HG03095 (cell line): ENCODE measurements at regions not wholly inside any gene's neighbourhood (a gene's known extent, or its start where the extent isn't known, plus 50 kb on each side); places are given as distances from the start of the nearest gene placed in this dataset.

Source experiments
- ATAC-seq: cut with Tn5 transposase; IDR thresholded peaks from one replicate; pipeline ENCODE4 v1.9.1; 2021; ENCODE audit warnings: moderate library complexity; ENCODE audit not compliant: unreplicated experiment

DNA sequence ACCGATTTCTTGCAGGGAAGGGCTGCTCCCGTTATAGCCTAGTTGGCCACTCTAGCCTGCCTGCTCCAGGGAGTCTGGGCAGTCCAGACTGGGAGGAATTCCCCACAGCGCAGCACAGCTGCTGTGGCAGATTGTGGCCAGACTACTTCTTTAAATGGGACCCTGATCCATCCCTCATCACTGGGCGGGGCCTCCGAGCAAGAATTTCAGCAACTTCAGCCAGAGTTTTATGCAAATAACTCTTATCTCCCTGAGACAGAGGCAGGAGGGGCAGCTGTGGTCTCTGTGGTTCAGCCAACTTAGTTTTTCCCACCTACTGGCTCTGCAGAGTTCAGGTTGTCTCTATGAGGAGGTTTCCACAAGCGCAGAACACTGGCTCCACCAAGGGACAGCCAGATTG lies 1583.2 kb downstream of the SUCLG1 start:
- no peak for ATAC-seq

DNA sequence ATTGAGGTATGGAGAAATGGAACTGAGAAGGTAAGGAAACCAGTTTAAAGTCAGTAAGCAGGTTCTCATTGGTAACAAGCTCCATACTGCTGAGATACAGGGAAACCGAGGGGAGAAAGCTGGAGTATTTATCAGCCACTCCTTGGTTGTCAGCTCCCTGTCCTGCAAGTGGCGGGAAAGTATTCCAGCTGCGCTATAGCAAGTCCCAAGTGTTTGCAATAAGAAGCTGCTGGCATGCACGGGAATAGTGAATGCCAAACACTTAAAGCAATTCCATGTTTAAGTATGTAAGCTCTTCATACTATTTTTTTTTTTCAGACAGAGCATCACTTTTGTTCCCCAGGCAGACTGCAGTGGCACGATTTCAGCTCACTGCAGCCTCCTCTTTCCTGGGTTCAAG lies 1601.1 kb downstream of the SUCLG1 start:
- no peak for ATAC-seq

GRCh38 chr2:82853299-82853698 lies 1605.8 kb downstream of the SUCLG1 start:
- no peak for ATAC-seq

- ATAC-seq: no peak
These were observed 1606.3 kb downstream of the SUCLG1 start for GRCh38 chr2:82852787-82853186.

- ATAC-seq: no peak
These were observed 1610.8 kb downstream of the SUCLG1 start for GRCh38 chr2:82848285-82848684.

DNA sequence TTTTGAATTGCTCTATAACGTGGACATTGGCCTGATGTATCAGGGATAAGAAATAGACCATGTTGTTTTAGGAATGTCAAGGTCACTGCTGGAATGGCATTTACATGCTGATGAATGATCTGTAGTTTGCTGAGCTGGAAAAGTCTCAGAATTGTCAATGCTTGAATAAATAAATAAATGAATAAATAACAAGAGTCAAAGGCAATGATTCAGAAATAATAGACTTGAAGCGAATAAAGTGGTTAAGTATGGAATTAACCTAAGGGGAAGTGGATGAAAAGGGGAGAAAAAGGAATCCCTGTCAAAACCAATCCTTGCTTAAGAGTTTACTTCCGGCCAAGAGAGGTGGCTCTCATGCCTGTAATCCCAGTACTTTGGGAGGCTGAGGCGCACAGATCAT lies 1620.0 kb downstream of the SUCLG1 start:
- ATAC-seq: no peak

- no peak for ATAC-seq
These were observed 1621.3 kb downstream of the SUCLG1 start for GRCh38 chr2:82837588-82838304.

DNA sequence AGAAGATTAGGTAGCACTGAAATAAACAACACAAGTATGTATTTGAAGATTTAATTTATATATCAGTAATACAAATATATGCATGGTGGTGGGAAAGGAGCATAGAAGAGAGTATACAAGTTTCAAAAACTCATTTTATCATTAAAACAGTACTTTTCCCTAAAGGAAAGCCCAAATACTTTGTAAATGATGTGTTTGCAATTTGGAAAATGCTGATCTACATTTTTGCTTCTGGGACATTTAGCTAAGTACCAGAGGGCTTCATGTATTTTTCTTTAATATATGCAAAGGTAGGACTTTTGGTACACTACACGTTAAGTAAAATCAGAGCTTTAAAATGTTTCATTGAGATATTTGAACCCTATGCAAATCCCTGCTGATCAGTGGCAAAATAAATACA lies 1624.2 kb downstream of the SUCLG1 start:
- ATAC-seq: no peak

DNA sequence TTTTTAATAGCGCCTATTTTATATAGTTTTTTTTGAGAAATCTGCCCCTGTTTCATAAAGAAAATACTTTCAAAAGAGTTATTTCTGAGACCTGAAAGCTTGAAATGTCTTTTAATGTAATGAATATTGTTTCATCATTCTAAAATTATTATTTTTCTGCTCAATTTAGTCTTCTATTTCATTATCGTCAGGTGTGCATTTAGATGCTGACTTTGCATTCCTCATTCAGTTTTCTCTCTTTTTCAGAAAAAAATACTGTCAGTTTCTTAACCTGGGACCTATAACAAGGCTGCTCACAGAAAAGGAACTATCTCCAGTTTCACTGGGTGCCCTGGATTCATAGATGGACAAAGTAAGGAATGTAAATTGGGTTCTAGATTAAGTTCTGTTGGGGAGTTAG lies 1631.7 kb downstream of the SUCLG1 start:
- no peak for ATAC-seq

DNA sequence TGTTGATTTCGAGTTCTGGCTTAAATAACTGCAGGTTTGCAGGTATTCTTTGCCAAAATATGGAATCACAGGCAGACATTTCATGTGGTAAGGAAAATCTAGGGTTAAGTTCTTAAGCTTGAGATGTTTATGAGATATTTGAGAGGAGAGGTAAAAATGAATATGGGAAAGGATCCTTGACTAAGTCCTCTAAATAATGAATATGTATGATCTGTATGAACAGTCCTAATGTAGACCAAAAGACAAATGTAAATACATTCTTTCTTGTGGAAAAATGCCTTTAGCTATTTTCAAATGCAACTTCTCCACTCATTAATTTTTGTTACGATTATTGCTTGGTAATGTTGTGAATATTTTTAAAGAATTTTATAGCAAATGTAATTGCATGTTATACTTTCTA lies 1632.6 kb downstream of the SUCLG1 start:
- ATAC-seq: no peak

DNA sequence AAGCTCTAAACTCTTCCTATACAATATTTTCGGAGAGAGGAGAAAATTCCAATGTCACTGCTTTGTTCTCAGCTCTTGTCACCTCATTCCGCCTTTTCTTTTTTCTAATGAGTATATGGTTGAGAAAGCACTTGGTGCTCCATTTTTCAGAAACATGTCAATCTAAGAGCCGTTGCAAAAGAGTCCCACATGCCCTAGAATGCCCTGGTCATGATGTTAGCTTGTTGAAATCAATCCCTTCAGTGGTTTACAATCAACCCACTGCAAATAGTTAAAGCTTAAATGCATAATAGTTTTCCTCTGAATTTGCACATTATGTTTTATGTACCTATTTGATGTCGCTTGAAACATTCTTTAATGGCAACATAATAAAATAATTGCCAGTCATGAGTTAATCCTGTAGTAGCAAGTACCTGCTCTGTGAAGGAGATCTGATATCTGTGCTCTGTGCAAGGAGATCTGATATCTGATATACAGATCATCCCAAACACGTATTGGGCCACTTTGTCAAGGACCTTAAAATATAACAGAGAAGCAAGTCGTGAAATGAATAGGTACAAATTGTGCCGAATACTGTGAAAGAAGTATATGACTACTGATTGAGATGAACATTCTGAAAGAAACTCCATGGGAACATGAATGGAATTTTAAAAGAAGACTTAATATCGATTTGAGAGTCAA lies 1633.5 kb downstream of the SUCLG1 start:
- no peak for ATAC-seq

DNA sequence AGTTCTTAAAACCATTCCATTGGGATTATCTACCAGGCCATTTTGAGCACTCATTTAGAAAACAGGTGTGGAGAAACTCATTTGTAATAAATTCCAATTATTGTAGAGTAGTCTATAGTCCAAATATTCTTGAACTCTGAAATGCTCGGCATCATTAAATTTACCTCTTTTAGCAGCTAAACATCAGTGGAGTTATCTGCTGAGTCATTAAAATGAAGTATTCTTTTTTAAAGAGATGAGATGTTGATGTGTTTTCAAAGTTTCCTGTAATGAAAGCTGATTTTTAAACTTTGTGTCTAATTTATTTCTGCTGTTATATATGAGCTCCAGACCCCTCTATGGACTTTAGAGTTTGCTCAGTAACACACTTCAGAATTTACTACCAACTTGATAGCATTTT lies 1635.2 kb downstream of the SUCLG1 start:
- no peak for ATAC-seq

GRCh38 chr2:82819951-82820350 lies 1639.1 kb downstream of the SUCLG1 start:
- no peak for ATAC-seq

DNA sequence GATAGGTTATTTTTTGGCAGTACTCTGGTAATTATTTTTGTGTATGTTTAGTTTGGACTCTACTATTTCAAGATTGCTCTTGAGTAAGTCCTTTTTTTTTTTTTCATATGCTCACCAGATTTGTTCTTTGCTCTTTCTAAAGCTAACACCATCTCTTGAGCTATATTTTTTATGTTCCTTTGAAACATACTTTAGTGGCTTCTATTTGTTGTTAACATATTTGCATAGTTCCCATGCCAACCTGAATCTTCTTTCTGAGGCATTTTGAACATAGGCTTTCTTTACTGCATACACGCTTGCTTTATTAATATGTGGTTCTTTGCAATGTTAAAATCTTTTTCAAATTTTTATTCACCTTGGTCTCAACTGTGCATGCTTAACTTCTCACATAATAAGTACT lies 1644.9 kb downstream of the SUCLG1 start:
- no peak for ATAC-seq

GRCh38 chr2:82811946-82812345 lies 1647.1 kb downstream of the SUCLG1 start:
- ATAC-seq: no peak

DNA sequence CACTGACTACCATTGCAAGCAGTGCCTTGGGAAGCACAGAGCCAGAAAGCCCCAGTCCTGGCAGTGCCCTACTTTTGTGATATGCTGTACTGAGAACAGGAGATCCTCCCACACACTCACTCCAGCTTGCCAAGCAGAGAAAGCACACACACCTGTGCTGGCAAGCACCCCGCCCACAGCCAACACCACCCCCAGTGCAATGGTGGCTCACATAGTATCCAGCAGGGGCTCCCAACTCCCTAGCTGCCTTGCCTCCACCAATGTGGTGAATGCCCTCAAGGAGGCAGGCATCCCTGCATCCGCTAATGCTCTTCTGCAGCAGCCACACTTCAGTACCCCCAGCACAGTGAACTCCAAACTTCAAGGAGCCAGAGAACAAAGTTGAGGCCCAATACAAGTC lies 1655.8 kb downstream of the SUCLG1 start:
- no peak for ATAC-seq

DNA sequence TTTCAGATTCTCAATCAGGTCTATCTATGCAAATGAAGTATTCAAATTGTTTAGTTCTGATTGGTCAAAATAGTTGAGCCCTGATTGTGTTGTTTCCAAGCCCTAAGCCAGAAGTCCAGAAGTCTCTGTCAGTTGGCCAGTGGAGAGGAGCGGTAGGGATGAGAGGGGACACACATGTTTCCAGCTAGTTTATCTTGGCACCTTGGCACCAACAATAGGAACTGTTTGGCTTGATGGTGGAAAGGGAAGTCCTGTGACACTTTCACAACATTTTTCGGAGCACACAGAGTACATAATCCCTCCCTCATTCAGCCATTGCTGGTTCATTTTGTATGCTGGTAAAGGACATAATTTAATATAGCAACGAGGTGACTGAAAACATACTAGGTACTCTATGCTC lies 1661.6 kb downstream of the SUCLG1 start:
- ATAC-seq: no peak

DNA sequence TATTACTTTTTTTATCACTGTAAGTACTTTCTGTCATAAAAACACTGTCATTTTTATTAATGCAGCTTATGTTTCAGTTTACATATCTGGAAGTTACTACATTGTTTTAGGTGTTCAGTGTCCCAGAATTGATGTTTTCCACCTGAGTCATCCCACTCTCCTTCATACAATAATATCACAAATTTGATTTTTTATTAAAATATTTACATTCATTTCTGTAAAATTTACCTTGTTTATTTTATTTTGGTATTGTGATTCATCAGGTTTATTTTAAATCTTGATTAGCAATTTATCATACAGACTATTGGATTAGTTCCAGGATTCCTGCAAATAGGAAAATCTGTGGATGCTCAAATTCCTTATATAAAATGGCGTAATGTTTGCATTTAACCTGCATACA lies 1662.9 kb downstream of the SUCLG1 start:
- ATAC-seq: no peak

DNA sequence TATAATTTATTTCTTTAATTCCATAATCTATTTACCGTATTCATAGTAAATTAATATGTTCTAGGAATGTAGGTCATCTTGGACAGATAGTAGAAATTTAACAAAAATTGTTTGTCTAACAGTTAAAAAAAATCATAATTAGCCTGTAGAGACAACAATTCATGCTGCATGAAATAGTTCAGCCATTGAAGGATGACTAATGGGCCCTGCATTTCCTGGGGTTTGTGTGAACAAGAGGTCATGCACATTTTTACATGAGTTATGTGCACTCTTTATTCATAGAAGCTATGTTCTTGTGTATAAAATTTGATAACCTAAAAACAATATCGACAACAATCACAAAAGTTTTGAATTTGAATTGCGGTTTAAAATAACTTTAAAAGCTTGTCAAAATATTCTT lies 1663.6 kb downstream of the SUCLG1 start:
- no peak for ATAC-seq

DNA sequence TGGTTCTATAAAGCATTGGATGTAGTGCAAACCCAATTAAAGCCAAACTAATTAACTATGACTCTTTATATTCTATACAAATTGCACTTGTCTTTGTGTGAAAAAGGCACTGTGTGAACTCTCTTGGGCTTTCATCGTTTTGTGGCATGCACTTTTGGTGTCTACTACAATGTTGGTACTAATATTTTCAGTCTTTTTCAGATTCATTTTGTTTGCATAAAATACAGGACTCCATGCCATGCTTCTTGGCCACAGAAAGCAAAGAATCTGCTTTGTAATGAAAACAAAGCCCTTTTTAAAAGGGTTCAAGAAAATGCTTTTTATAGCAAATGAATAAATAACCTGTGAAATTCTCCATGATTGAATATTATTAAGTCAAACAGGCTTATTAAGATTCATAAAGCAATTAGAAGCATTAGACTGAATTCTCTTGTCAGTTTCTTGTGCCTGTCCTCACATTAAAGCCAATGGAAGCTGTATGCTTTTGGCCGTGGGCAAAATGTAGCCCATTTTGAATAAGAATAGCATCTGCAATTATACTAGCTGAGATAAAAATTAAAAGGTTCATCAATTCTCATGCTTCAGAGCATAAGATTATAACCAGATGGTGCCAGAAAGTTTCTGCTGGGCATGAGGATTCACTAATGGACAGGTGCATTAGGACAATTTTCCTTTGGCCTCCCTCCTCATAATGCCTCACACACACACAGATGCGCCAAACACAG lies 1665.2 kb downstream of the SUCLG1 start:
- ATAC-seq: no peak

DNA sequence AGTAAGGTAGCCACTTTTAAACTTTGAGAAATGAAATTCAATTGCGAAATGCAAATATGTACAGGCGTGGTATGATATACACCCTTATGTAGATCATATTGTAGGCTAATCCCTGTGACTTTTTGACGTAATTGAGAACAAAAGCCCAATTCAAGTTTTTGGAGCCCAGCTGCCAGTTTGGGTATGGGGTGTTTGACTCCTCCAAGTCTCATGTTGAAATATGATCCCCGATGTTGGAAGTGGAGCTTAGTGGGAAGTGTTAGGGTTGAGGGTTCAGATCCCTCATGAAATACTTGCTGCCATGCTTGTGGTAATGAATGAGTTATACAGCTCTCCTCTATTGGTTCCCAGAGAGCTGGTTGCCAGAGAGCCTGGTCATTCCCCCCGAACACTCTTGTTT lies 1666.8 kb downstream of the SUCLG1 start:
- no peak for ATAC-seq
